RCC 7860 (cell line): ENCODE measurements at regions not wholly inside any gene's neighbourhood (a gene's known extent, or its start where the extent isn't known, plus 50 kb on each side); places are given as distances from the start of the nearest gene placed in this dataset.

Experiments used
- DNase-seq: peaks from one replicate; pipeline ENCODE4 v3.0.0-alpha.2; 2015; ENCODE audit warnings: low spot score
- FAIRE-seq: peaks from 2 replicates; lab custom pipeline; 2012; peaks lifted over from hg19 to GRCh38; lab: Jason Lieb, UNC

DNA sequence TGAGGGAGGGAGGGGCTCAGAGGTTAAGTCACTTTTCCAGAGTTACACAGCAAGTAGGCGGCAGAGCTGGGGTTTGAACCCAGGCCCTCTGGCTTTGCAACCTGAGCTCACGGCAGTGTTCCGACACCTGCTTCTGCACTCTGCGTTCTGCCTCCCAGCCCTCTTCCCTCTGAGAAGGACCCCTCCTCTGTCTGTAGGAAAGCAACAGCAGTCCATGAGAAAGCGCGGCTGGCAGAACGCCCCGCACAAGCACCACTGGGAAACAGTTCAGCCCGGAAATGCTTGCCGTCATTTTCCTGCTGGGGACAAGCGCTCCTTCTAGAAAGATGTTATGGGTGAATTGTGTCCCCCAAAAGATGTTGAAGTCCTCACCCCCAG is 241.1 kb downstream of the NPHP4 start:
- no peak for FAIRE-seq

DNA sequence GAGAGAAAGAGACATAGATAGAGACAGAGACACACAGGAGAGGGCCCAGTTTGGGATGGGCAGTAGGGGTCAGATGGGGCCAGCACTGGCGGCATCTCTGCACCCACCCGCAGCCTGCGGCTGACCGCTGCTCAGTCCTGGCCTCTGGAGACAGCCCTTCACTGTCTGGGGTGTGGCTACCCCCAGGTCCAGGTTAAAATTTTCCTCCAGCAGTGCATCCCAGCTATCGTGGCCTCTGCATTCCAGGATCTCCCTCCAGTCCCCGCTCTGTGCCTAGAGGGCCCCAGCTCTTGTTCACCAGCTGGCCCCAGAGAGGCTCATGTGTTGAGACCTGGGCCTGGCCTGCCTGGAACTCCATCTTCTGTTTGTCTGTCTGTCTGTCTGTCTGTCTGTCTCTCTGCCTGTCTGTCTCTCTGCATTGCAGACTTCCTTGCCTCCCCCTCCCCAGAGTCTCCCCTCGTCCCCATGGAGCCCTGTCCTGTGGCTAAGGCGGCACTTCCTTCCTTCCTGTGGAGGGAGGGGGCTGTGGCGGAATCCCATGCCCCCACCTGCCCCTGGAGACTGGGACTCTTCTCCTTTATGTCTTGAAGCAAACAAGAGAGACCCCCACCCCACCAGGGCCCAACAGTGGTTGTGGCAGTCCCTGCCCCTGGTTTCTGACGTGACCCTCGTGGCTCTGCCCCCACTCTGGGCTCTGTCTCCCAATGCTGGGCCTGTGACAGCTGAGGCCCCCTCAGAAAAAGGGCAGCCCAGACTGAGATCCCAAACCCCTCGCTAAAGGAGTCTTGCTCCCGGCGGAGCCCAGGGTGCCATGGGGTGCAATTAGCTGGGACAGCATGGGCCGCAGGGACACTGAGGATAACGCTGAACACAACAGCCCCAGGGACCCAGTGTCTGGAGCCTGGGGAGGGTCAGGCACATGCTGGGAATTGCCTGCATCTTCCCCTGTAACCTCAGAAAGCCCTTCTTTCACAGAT is 241.8 kb downstream of the NPHP4 start:
- DNase-seq = no peak
- FAIRE-seq = no peak

More for the DNA sequence above, 241.1 kb downstream of the NPHP4 start:
- no peak for DNase-seq

DNA sequence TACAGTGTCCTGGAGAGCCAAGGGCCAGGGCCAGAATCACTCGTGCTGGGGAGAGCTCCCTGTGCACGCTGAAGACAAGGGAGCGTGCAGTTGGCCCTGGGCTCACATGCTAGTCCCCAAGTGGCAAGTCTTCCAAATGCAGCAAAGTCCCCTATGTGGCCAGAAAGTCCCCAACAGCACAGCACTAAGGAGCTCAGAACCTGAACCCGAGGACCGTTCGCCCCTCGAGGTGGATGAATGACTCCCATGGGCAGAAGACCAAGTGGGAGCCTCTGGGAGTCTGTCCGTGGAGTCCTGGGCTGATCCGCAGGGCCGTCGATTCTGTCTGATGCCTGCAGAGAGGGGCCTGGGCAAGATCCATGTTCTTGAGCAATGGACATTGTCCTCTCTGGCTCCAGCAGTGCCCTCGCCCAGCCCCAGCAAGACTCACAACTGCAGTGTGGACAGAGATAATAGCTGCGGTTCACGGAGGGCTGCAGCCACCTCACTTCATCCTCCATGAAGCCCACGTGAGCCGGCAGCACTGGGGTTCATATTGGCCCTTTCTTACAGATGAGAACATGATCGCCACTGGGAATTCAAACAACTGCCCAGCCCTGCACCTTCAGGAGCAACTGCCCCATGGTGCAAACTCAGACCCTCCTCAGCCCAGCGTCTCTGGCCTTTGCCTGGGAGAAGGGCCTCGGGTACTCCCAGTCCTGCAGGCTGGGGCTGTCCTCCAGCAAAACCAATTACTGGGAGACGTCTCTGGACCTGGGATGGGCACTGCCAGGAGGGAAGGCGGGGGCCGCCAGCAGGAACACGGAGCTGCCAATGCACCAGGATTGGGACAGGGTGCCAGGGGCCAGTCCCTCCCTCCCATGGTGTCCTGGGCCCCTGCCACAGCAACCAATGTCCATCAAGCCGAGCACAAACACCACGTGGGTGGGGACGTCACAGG is 243.7 kb downstream of the NPHP4 start:
- FAIRE-seq = no peak

DNA sequence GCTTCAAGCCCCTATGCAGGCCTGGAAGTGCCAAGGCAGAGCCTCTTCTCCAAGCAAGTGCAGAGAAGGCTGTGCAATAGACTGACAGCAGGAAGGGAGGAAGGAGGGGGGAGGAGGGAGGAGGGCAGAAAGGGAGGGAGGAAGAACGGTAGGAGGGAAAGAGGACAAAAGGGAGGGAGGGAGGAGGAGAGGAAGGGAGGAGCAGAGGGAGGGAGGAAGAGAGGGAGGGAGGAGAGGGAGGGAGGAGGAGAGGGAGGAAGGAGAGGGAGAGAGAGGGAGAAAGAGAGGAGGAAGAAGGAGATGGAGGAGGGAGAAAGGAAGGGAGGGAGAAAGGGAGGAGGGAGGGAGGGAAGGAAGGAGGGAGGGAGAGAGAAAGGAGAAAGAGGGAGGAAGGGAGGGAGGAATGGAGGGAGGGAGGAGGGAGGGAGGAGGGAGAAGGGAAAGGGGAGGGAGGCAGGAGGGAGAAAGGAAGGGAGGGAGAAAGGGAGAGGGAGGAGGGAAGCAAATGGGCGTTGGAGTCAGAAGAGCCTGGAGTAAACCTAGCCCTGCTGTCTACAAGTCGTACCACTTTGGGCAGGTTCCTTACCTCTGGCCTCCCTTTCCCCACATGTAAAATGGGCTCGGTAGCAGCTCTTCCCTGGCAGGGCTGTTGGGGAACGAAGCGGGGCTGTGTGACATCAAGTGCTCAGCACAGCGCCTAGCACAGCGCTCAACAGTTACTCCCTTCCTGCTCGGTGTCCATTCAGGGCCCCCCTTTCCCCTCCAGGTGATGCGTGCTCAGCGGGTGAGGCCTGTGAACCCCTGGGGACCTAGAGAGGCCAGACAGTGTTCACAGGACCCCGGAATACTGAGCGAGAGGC is 244.6 kb downstream of the NPHP4 start:
- no peak for FAIRE-seq
- no peak for DNase-seq

More for the DNA sequence above, 243.7 kb downstream of the NPHP4 start:
- DNase-seq = no peak

DNA sequence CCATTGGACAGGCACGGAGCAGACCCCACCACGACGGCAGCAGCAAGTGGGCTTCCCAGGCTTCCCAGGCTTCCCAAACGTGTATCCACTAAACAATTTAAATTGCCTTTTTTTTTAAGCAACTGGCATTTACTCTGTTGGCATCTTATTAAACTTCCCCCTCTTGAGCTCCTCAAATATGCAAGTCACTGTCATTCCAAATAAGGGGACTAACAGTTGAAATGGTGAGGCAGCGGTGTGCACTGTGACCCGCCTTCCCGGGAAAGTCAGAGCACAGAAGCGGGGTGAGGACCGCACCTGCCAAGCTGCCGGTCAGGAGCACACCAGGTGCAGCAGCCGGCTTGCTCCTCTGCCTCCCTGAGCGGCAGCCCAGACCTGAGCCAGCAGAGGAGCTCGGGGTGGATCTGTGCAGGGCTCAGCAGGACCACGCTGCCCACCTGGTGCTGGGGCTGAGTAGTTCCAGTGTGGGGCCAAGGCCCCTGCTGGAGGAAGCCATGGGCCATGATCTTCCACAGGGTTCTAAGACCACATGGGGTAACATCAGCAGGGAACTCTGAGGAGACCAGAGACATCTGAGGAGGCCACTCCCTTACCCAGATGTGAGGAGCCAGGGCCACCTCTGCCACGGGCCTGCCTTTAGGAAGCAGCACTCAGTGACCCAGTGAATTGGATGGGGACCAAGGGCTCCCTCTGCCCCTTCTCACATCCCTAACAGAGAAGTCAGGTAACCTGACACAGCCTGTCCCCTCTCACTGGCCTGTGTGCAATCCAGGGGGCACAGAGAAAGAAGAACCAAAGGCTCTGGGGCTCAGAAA is 245.4 kb downstream of the NPHP4 start:
- FAIRE-seq = no peak
- no peak for DNase-seq

DNA sequence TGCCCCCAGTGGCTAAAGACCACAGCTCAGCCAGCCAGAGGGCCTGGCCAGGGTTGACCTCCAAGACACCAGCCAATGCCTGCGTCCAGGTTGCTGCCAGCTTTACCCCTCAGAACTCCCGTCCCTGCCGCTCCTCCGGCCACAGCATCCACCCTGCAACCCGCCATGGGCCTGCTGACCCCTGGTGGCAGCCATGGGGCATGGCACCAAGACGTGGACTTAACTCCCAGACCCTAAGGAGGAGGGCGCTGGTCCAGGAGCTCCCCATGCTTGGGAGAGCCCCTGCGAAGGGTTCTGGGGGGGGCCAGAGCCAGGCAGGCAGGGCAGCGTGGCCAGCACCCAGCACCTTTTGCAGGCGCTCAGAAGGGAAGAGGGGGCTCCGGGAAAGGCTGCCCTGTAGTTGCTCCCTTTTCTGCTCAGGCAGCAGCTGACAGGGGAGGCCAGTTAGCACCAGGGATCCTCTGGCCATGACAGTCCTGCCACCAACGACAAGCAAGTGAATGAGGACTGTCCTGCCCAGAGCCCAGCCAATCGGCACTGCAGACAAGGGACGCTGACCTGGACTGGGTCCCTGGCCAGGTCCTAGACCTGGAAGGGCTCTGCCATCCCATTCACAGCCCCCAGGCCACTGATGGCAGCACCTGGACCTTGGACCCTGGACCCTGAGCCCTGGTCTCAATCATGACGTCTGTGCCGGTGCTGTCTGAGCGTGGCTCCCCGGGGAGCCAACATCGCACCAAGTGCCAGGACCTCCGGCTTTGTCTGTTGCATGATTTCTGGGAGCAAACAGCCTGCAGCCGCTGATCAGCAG is 246.2 kb downstream of the NPHP4 start:
- DNase-seq = peak; percentile 37
- FAIRE-seq = no peak

DNA sequence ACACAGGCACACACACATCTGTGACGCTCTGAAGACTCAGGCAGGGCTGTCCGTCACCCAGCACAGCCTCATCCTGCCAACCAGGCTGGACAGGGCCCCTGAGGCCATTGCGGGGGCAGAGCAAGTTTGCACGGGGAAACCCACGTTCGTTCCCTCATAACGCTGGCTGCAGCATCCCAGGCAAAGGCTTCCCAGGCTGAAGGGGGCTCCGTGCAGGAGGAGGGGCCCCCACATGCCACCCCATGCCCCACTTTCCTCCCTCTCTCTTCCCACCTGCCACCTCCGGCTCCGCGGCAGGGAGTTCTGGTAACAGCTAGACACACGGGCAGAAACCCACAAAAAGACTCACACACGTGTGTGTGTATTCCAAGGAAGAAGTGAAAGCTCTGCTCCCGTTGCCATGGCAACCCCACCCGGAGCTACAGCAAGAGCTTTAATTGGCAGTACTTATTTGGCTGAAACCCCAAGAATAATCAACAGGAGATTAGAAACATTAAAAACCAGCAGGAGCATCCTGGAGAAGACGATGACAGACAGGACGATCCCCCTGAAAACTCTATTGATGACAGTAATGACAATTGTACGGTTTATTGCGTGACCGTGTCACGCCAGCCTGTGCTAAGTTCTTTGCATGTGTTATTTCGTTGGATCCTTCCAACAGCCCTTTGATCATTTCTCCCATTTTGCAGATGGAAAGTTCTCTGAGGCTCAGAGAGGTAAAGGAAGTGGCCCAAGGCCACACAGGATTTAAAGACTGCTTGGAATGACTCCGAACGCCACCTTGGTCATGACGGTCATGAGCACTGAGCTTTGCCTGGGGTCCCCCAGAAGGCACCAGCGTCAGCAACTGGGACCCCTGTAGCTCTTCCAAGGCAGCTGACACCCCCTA is 247.1 kb downstream of the NPHP4 start:
- FAIRE-seq (no peak), DNase-seq (no peak)

DNA sequence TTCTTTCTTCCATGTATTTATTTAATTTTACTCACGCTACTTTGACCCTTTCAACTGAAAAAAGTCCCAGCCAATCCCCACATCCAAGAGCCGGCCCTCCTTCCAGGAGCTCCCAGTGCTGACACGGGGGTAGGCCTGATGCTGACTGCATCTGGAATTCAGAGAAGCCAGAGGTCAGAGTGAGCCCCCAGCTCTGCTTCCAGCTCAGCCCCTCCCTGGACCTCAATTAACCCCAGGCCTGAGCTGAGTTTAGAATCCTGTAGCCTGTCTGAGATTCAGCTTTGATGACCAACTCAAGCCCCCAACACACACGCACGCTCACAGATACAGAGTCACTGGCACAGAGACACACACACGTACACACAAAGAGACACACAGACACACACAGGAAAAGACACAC is 247.9 kb downstream of the NPHP4 start:
- FAIRE-seq (no peak), DNase-seq (no peak)

DNA sequence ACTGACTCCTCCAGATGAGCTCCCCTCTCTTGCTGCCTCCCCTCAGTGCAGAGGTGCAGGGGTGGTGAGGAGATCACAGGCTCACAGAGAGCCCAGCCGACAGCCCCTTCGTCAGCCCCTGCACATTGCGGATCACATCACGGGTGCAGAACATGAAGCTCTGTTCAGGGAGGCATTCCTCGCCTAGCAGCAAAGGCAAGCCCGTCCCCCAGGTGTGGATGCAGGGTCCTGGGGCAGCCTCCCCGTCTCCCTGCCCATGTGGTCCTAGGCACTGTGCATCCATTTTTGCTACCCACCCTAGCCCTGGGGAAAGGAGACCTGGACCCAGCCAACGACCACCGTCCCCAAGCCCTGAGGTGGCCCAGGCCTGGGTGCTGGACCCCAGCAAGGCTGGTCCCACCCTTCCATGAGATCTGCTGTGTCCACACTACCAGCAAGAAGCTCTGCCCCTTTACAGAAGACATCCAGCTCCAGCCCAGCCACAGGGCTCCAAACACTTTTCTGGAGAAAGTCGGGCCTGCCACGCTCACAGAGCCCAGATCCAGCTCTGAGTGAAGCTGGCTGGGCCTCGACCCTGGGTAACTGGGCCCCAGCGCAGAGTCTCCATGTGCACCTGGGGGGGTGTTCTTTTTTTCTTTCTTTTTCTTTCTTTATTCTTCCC is 248.7 kb downstream of the NPHP4 start:
- no peak for FAIRE-seq
- DNase-seq = no peak

DNA sequence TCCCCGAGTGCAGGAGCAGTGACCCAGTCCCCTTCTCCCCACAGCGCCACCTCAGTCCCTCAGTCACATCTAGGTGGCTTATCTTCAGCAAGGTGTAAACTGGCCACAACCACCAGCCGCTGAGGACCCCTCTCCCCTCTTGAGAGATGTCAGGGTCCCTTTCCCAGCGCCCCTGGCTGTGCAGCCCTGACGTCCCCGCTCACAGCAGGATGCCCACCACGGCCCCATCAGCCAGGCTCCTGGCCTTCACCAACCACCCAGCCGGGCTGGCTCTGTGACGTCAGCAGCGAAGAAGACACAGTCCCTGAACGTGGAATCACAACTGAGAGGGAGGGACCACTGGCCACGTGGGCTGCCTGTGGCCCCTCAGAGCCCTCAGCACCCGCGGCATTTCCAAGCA is 249.4 kb downstream of the NPHP4 start:
- no peak for DNase-seq
- FAIRE-seq = no peak

DNA sequence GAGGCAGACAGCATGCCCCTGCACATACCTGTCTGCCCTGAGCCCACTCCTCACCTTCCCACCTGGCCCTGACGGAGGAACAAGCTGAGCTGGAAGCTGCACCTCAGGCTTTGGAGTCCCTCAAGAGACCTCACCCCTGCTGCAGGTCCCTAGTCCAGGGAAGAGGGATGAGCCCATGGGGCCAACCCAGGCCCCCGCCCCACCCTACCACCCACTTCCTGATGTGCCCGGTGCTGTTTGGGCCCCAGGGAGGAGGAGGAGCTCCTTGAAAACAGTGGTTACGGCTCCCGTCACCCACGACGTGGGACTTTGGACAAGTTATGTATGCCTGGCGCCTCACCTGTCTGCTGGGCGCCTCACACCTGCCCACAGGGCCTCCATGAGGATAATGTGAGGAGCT is 250.2 kb downstream of the NPHP4 start:
- FAIRE-seq (no peak), DNase-seq (no peak)

DNA sequence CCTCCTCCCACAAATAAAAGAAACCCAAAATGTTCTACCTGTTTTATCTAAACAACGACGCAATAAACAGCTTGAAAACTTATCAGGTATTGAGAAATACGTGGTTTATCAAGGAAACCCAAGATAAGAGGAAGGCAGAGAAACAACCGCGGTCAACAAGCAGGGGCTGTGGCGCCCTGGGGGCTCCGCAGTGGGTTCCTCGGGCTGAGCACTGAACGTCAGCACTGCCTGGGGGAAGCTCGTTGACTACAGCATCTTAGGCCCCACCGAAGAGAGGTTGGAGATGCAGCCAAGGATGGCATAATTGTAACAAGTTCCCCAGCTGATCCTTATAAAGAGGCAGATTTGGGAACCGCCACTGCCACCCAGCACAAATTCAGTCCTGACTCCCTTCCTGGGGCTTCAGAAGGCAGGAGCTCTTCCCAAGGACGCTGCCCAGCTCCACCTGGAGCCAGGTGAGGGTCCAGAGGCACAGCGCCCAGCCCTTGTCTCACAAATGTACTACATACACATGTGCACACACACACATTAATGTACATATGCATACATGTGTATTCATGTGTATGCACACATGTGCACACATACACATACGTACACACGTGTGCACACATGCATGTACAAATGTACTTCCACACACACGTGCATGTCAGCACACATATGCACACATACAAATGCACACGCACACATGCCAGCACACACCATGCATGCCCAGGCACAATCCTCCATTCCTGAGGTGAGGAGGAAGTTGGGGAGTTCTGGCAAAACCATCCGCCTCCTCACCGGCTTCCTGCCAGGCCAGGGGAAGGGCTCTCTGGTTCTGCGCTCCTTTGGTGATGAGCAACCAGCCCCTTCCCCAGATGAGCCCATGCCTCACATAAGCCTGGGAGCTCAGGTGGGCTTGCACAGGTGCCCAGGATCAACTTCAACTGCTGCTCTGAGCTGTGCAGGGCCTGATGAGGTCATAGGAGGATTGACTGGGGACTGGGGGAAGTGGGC is 251.1 kb downstream of the NPHP4 start:
- no peak for FAIRE-seq

DNA sequence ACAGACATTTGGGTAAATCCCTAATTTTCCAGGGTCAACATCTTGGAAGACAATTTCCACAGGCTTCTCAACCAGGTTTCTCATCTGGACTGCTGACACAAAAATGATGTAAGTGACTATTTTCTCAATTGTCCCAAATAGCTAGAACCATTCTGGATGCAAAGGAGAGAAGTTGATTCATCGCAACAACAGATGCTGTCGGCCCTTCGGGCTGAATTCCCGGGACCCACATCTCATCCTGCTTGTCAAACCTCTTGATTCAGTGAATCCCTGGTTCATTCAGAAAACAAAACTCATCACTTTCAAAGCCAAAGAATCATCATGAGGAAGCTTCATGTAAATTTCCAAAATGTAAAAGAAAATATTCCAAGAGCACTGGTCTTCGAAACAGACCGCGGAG is 251.8 kb downstream of the NPHP4 start:
- FAIRE-seq = no peak
- no peak for DNase-seq

More for the DNA sequence above, 251.1 kb downstream of the NPHP4 start:
- no peak for DNase-seq

DNA sequence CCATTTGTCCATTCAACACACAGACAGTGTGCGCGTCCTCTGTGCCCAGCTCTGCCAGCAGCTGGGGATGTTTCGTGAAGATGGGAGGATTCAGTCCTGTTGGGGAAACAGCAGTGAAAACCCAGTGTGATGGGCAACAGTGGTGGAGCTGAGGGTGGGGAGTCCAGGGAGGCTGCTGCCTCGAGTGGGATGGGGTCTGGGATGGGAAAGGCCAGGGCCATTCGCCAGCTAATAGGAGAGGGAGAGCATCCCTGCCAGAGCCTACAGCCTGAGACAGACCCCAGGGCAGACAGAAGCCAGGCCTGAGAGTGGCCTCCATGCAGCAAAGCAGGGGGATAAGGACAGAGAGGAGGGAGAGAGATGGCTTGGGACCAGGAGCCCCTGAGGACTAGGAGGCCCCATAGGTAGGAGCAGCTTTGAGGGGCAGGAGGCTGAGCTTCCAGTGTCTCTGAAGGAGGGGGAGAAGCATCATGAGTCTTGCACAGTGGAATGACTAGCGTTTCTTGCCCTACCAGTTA is 252.6 kb downstream of the NPHP4 start:
- DNase-seq = no peak
- no peak for FAIRE-seq

DNA sequence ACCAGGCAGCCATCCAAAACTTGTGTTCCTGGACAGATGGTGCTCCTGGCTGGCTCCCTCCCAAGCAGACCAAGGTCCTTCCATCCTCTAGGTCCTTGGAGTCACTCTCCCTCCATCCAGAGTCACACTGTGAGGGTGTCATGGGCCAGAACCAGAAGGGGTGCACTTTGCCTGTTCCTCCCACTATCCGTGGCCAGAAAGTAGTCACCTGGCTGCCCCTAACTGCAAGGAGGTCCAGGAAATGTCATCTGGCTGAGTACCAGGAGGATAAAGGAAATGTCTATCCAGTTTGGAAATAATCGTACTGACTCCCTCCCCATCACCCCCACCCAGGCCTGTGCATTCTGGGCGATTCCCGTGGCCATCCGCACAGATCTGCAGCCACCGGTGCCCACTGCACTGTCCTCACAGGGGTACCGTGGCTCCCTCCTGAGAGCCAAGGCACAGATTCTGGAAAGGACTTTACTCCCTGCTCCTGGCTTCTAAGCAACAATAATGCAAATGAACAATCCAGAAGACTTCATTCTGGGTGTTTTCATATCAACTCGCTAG is 253.2 kb downstream of the NPHP4 start:
- no peak for FAIRE-seq

DNA sequence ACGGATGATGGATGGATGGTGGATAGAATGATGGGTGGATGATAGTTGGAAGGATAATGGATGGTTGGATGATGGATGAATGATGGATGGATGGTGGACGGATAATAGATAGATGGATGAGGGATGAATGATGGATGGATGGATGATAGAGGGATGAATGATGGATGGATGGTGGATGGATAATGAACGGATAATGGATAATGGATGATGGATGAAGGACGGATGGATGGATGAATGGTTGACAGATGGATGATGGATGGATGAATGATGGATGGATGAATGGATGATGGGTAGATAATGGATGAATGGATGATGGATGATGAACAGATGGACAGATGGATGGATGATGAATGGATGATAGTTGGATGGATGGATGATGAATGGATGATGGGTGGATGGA is 255.1 kb downstream of the NPHP4 start:
- DNase-seq (no peak), FAIRE-seq (no peak)

More for the DNA sequence above, 253.2 kb downstream of the NPHP4 start:
- DNase-seq = no peak
